Trophoblast cell (in vitro differentiated cells and primary cell): ENCODE measurements at regions not wholly inside any gene's neighbourhood (a gene's known extent, or its start where the extent isn't known, plus 50 kb on each side); places are given as distances from the start of the nearest gene placed in this dataset.
"Not testable (repeated sequence)": the region's sequence is repeated elsewhere in the genome, so short reads cannot be mapped to it uniquely, and the experiment has no call there.

ENCODE experiments used
- DNase-seq, 2 donors: peaks; one replicate each; pipeline ENCODE4 v3.0.0-alpha.2; 2016
- H2AFZ ChIP-seq: 2 replicates; pipeline ENCODE4 v1.6.1; 2013; ENCODE audit warnings: low read length, moderate library complexity, mild to moderate bottlenecking; ENCODE audit not compliant: insufficient read depth, poor library complexity
- H2AK5ac ChIP-seq: 2 replicates; pipeline ENCODE4 v1.6.1; 2013; ENCODE audit warnings: mild to moderate bottlenecking, low read length
- H2BK120ac ChIP-seq: 2 replicates; pipeline ENCODE4 v1.6.1; 2013; ENCODE audit warnings: low read length, mild to moderate bottlenecking, moderate library complexity; ENCODE audit not compliant: insufficient read depth, poor library complexity
- H2BK12ac ChIP-seq: 2 replicates; pipeline ENCODE4 v1.6.1; 2013; ENCODE audit warnings: mild to moderate bottlenecking, low read length, moderate library complexity
- H2BK5ac ChIP-seq: 2 replicates; pipeline ENCODE4 v1.6.1; 2013; ENCODE audit warnings: low read length, low read depth, moderate library complexity, mild to moderate bottlenecking; ENCODE audit not compliant: poor library complexity
- H3K14ac ChIP-seq: 2 replicates; pipeline ENCODE4 v1.6.1; 2013; ENCODE audit warnings: mild to moderate bottlenecking, low read length
- H3K18ac ChIP-seq: 2 replicates; pipeline ENCODE4 v1.6.1; 2013; ENCODE audit warnings: mild to moderate bottlenecking, low read length
- H3K23ac ChIP-seq: 2 replicates; pipeline ENCODE4 v1.6.1; 2013; ENCODE audit warnings: low read length
- H3K27ac ChIP-seq: 2 replicates; pipeline ENCODE4 v1.5.1; 2013; ENCODE audit warnings: low read depth, mild to moderate bottlenecking, inconsistent platforms, low read length, moderate library complexity
- H3K27me3 ChIP-seq: 2 replicates; pipeline ENCODE4 v1.6.1; 2013; ENCODE audit warnings: inconsistent platforms, mild to moderate bottlenecking, low read length, moderate library complexity; ENCODE audit not compliant: insufficient read depth
- H3K36me3 ChIP-seq, 2 experiments: 1 replicate in 1 of 2; 2 replicates in 1 of 2; pipeline ENCODE4 v1.6.1; 2013; ENCODE audit warnings: low read length in 2 of 2, mild to moderate bottlenecking in 2 of 2, moderate library complexity in 1 of 2; ENCODE audit not compliant: insufficient read depth in 2 of 2, control insufficient read depth in 1 of 2
- H3K4ac ChIP-seq: 2 replicates; pipeline ENCODE4 v1.6.1; 2013; ENCODE audit warnings: low read depth, mild to moderate bottlenecking, low read length, moderate library complexity
- H3K4me1 ChIP-seq, 2 experiments: 1 replicate in 1 of 2; 2 replicates in 1 of 2; pipeline ENCODE4 v1.6.1; 2013; ENCODE audit warnings: low read length in 2 of 2, mild to moderate bottlenecking in 2 of 2, moderate library complexity in 1 of 2; ENCODE audit not compliant: insufficient read depth in 2 of 2, control insufficient read depth in 1 of 2
- H3K4me2 ChIP-seq: 2 replicates; pipeline ENCODE4 v1.6.1; 2013; ENCODE audit warnings: inconsistent platforms, mild to moderate bottlenecking, low read length, moderate library complexity
- H3K4me3 ChIP-seq: 2 replicates; pipeline ENCODE4 v1.5.1; 2013; ENCODE audit warnings: mild to moderate bottlenecking, low read depth, low read length, inconsistent platforms
- H3K79me1 ChIP-seq: one replicate; pipeline ENCODE4 v1.6.1; 2013; ENCODE audit warnings: low read length
- H3K79me2 ChIP-seq: 2 replicates; pipeline ENCODE4 v1.6.1; 2013; ENCODE audit warnings: low read length, mild to moderate bottlenecking; ENCODE audit not compliant: control insufficient read depth, insufficient read depth, poor library complexity
- H3K9ac ChIP-seq: 2 replicates; pipeline ENCODE4 v1.6.1; 2013; ENCODE audit warnings: mild to moderate bottlenecking, low read length
- H3K9me3 ChIP-seq: 2 replicates; pipeline ENCODE4 v1.6.1; 2013; ENCODE audit warnings: low read depth, mild to moderate bottlenecking, control low read depth, inconsistent platforms, low read length; ENCODE audit not compliant: insufficient read depth
- H4K12ac ChIP-seq: 2 replicates; pipeline ENCODE4 v1.6.1; 2013; ENCODE audit warnings: low read depth, mild to moderate bottlenecking, low read length, moderate library complexity
- H4K8ac ChIP-seq: 2 replicates; pipeline ENCODE4 v1.6.1; 2013; ENCODE audit warnings: low read depth, mild to moderate bottlenecking, low read length, moderate library complexity
- H4K91ac ChIP-seq: one replicate; pipeline ENCODE4 v1.6.1; 2013; ENCODE audit warnings: low read depth, mild to moderate bottlenecking, low read length, moderate library complexity
- WGBS: extraction: QIAGEN DNeasy Blood & Tissue Kit; methylation state at CpG from one replicate; pipeline ENCODE4 v1.1.7; 2013; ENCODE audit warnings: missing lambda C conversion rate; ENCODE audit not compliant: insufficient read length, insufficient coverage; ENCODE audit errors: extremely low coverage; 5-methylcytosine and 5-hydroxymethylcytosine counted together

- Histone ChIP-seq H2BK120ac (no peak overlapping the region), H3K27me3 (no peaks in the 10 kb centered on the region), H3K23ac (no peak overlapping the region), H3K9ac (no peak overlapping the region), H3K14ac (no peak overlapping the region), H2AK5ac (no peak overlapping the region), H2BK12ac (no peak overlapping the region), H4K91ac (no peak overlapping the region), H3K4me3 (no peak overlapping the region), H3K79me1 (no peaks in the 10 kb centered on the region), H3K18ac (no peak overlapping the region), H4K8ac (no peak overlapping the region), H2BK5ac (no peak overlapping the region), H3K36me3 (no peaks in the 10 kb centered on the region), H3K27ac (no peak overlapping the region), H4K12ac (no peak overlapping the region), H2AFZ (no peak overlapping the region), H3K4me1 (no peaks in the 10 kb centered on the region), H3K4ac (no peak overlapping the region), H3K9me3 (no peaks in the 10 kb centered on the region), H3K4me2 (no peak overlapping the region), H3K79me2 (no peaks in the 10 kb centered on the region)
- no CpG with 5 or more reads among the region's 6 CpGs for WGBS
- DNase-seq: no peak
Measured at GRCh38 chr4:81314196-81314896, 99.3 kb upstream of the PRKG2 start.

DNA sequence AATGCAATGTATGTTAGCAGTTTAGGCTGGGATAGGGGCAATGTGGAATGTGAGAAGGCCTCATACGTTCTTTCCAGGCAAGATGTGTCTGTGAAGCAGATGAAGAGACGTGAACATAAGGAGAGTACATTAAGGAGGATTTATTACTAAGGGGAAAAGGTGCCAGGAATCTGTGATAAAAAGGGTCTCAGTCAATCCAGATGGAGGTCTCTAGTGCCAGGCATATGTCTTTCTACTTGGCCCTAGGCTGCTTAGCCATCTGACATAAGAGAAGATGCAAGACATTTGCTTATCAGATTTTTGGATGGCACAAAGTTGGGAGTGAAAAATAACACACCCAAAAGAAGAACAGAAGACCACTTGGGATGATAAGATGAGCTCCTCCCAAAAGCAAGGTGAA lies 93.0 kb upstream of the PRKG2 start:
- Histone ChIP-seq H2AFZ (no peak overlapping the region), H3K79me1 (no peaks in the 10 kb centered on the region), H3K9ac (no peak overlapping the region), H2BK5ac (no peak overlapping the region), H4K91ac (no peak overlapping the region), H3K9me3 (no peaks in the 10 kb centered on the region), H3K23ac (no peak overlapping the region), H3K4me2 (no peak overlapping the region), H3K18ac (no peak overlapping the region), H3K27me3 (no peaks in the 10 kb centered on the region), H3K79me2 (no peaks in the 10 kb centered on the region), H3K27ac (no peak overlapping the region), H3K14ac (no peak overlapping the region), H3K4ac (no peak overlapping the region), H3K4me3 (no peak overlapping the region), H2BK120ac (no peak overlapping the region), H3K36me3 (no peaks in the 10 kb centered on the region), H4K12ac (no peak overlapping the region), H4K8ac (no peak overlapping the region), H3K4me1 (no peaks in the 10 kb centered on the region), H2BK12ac (no peak overlapping the region), H2AK5ac (no peak overlapping the region)
- DNase-seq: no peak
- WGBS: no CpG with 5 or more reads among the region's 2 CpGs

DNA sequence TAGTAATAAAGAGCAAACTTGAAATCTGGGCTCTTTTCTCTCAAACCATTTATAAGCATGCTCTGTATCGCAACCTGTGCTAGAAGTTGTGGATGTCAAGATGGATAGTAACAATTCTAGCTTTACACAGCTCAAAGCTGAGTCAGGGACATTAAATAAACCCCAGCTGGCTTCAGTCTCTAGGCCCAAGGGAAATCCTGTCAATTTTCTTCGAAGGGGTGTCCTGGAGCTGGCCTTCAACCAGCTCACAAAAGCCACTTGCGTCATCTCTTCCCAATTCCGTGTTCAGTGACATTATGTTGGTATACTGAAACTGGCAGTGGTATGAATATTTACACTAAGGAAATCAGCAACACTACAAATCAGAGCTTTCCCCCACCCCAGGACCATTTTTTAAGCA lies 89.8 kb upstream of the PRKG2 start:
- Histone ChIP-seq H3K4ac (no peak overlapping the region), H3K18ac (no peak overlapping the region), H2BK12ac (no peak overlapping the region), H3K27ac (no peak overlapping the region), H3K79me1 (no peaks in the 10 kb centered on the region), H3K4me2 (no peak overlapping the region), H3K27me3 (no peaks in the 10 kb centered on the region), H3K4me1 (no peaks in the 10 kb centered on the region), H4K91ac (no peak overlapping the region), H2AFZ (no peak overlapping the region), H3K4me3 (no peak overlapping the region), H2BK5ac (no peak overlapping the region), H3K79me2 (no peaks in the 10 kb centered on the region), H4K12ac (no peak overlapping the region), H3K9me3 (no peaks in the 10 kb centered on the region), H2AK5ac (no peak overlapping the region), H3K36me3 (no peaks in the 10 kb centered on the region), H2BK120ac (no peak overlapping the region), H4K8ac (no peak overlapping the region), H3K9ac (no peak overlapping the region), H3K14ac (no peak overlapping the region), H3K23ac (no peak overlapping the region)
- DNase-seq: no peak
- WGBS: no CpG with 5 or more reads among the region's 4 CpGs

DNA sequence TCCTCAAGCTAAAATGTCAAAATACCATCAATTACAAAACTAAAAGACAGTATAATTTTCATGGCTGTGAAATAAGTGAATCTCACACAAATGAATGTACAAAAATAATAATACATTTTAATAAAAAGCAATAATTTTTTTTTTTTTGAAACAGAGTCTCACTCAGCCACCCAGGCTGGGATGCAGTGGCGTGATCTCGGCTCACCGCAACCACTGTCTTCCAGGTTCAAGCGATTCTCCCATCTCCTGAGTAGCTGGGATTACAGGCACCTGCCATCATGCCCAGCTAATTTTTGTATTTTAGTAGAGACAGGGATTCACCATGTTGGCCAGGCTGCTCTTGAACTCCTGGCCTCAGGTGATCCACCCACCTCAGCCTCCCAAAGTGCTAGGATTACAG lies 85.3 kb upstream of the PRKG2 start:
- not testable (repeated sequence) for H2BK120ac ChIP-seq, H3K9me3 ChIP-seq, H3K27ac ChIP-seq, H3K4me1 ChIP-seq, H2AK5ac ChIP-seq, H3K4me3 ChIP-seq, H3K18ac ChIP-seq, H4K12ac ChIP-seq, H4K8ac ChIP-seq, H3K14ac ChIP-seq, H3K36me3 ChIP-seq, DNase-seq, H2BK5ac ChIP-seq, H4K91ac ChIP-seq, H3K79me1 ChIP-seq, H3K4me2 ChIP-seq, H2BK12ac ChIP-seq, H2AFZ ChIP-seq, H3K23ac ChIP-seq, H3K27me3 ChIP-seq, H3K4ac ChIP-seq, H3K9ac ChIP-seq, H3K79me2 ChIP-seq
- no CpG with 5 or more reads among the region's 4 CpGs for WGBS
